HepG2 (cell line): ENCODE measurements at regions not wholly inside any gene's neighbourhood (a gene's known extent, or its start where the extent isn't known, plus 50 kb on each side); places are given as distances from the start of the nearest gene placed in this dataset.

Experiments used
- ARNT ChIP-seq: fragments of 450-650 bp; IDR thresholded peaks from 2 replicates; pipeline ENCODE4 v1.6.1; 2017
- ATRX ChIP-seq: sonication (generic); formaldehyde crosslinking; IDR thresholded peaks from 2 replicates; pipeline ENCODE4 v1.4.0; 2020; ENCODE audit warnings: missing genetic modification reagents, borderline replicate concordance
- BORCS8-MEF2B ChIP-seq: sonication (generic); formaldehyde crosslinking; IDR thresholded peaks from 2 replicates; pipeline ENCODE4 v1.8.0; 2022; ENCODE audit warnings: mild to moderate bottlenecking, missing genetic modification reagents
- CREB1 ChIP-seq, 2 experiments: fragments of 450-650 bp in 1 of 2; IDR thresholded peaks; 2 replicates each; pipeline ENCODE4 v1.6.1; 2016 to 2017; ENCODE audit warnings: control low read depth in 1 of 2, mild to moderate bottlenecking in 1 of 2, missing compliant biosample characterization in 1 of 2, missing genetic modification characterization in 1 of 2
- DNMT3B ChIP-seq: conservative IDR thresholded peaks from 2 replicates; pipeline ENCODE4 v1.6.1; 2016; ENCODE audit warnings: missing biosample characterization, control low read depth
- FOXP1 ChIP-seq, 2 experiments: fragments of 450-650 bp in 1 of 2; IDR thresholded peaks; 2 replicates each; pipeline ENCODE4 v1.6.1; 2017 to 2018; ENCODE audit warnings: antibody characterized with exemption in 1 of 2
- HNRNPL ChIP-seq: fragments of 200-400 bp; formaldehyde crosslinking; IDR thresholded peaks from 2 replicates; pipeline ENCODE4 v1.6.1; 2017; ENCODE audit warnings: mild to moderate bottlenecking, low read depth, low read length
- IRF9 ChIP-seq: sonication (generic); formaldehyde crosslinking; IDR thresholded peaks from 2 replicates; pipeline ENCODE4 v1.8.0; 2022; ENCODE audit warnings: missing genetic modification reagents, mild to moderate bottlenecking, borderline replicate concordance
- KMT2A ChIP-seq: sonication (generic); formaldehyde crosslinking; IDR thresholded peaks from 2 replicates; pipeline ENCODE4 v1.4.0; 2020; ENCODE audit warnings: missing genetic modification reagents
- MAZ ChIP-seq, 2 experiments: sonication (generic) in 1 of 2; formaldehyde crosslinking in 1 of 2; IDR thresholded peaks; 2 replicates each; pipeline versions ENCODE4 v1.5.0 to v1.6.1; 2012 to 2020; ENCODE audit warnings: low read depth in 2 of 2, mild to moderate bottlenecking in 2 of 2, borderline replicate concordance in 1 of 2, improper control_type of control experiment in 1 of 2, low read length in 1 of 2, missing genetic modification reagents in 1 of 2, moderate library complexity in 1 of 2
- MIXL1 ChIP-seq: IDR thresholded peaks from 2 replicates; pipeline ENCODE4 v1.6.1; 2016
- NR2F1 ChIP-seq, 2 experiments: fragments of 450-650 bp in 1 of 2; formaldehyde crosslinking in 1 of 2; IDR thresholded peaks; 2 replicates each; pipeline versions ENCODE4 v1.5.0 to v1.6.1; 2016 to 2020; ENCODE audit warnings: mild to moderate bottlenecking in 1 of 2, missing compliant biosample characterization in 1 of 2, missing genetic modification reagents in 1 of 2, moderate library complexity in 1 of 2
- PHB2 ChIP-seq: fragments of 450-650 bp; IDR thresholded peaks from 2 replicates; pipeline ENCODE4 v1.6.1; 2018; ENCODE audit not compliant: partially characterized antibody
- PREB ChIP-seq: sonication (generic); formaldehyde crosslinking; IDR thresholded peaks from 2 replicates; pipeline ENCODE4 v1.4.0; 2020; ENCODE audit warnings: missing genetic modification reagents
- TCF7 ChIP-seq: sonication (generic); IDR thresholded peaks from 2 replicates; pipeline ENCODE4 v1.6.1; 2016; ENCODE audit warnings: antibody characterized with exemption, low read depth
- THAP11 ChIP-seq: IDR thresholded peaks from 2 replicates; pipeline ENCODE4 v1.6.1; 2016; ENCODE audit warnings: missing biosample characterization, missing genetic modification reagents
- TRAFD1 ChIP-seq: sonication (generic); formaldehyde crosslinking; IDR thresholded peaks from 2 replicates; pipeline ENCODE4 v1.5.1; 2020; ENCODE audit warnings: missing genetic modification reagents, mild to moderate bottlenecking, borderline replicate concordance
- ZBTB20 ChIP-seq: sonication (generic); formaldehyde crosslinking; IDR thresholded peaks from 2 replicates; pipeline ENCODE4 v1.8.1; 2023; ENCODE audit warnings: missing genetic modification reagents, low read depth, mild to moderate bottlenecking, borderline replicate concordance
- ZBTB8A ChIP-seq: sonication (generic); formaldehyde crosslinking; IDR thresholded peaks from 2 replicates; pipeline ENCODE4 v1.4.0; 2020; ENCODE audit warnings: mild to moderate bottlenecking, low read depth, missing genetic modification reagents, borderline replicate concordance
- ZNF207 ChIP-seq: fragments of 450-650 bp; IDR thresholded peaks from 2 replicates; pipeline ENCODE4 v1.6.1; 2016; ENCODE audit warnings: antibody characterized with exemption, borderline replicate concordance
- ZNF232 ChIP-seq: sonication (generic); formaldehyde crosslinking; IDR thresholded peaks from 2 replicates; pipeline ENCODE4 v1.4.0; 2020; ENCODE audit warnings: missing genetic modification reagents, borderline replicate concordance
- ZNF282 ChIP-seq: fragments of 450-650 bp; IDR thresholded peaks from 2 replicates; pipeline ENCODE4 v1.6.1; 2018; ENCODE audit not compliant: partially characterized antibody
- ZNF451 ChIP-seq: sonication (generic); formaldehyde crosslinking; IDR thresholded peaks from 2 replicates; pipeline ENCODE4 v1.5.0; 2020; ENCODE audit warnings: mild to moderate bottlenecking, missing genetic modification reagents
- ZNF577 ChIP-seq: sonication (generic); formaldehyde crosslinking; IDR thresholded peaks from 2 replicates; pipeline ENCODE4 v1.4.0; 2020; ENCODE audit warnings: mild to moderate bottlenecking, low read depth, missing genetic modification reagents, borderline replicate concordance
- ZNF691 ChIP-seq: sonication (generic); formaldehyde crosslinking; IDR thresholded peaks from 2 replicates; pipeline ENCODE4 v1.4.0; 2020; ENCODE audit warnings: missing genetic modification reagents, low read depth, mild to moderate bottlenecking, borderline replicate concordance

GRCh38 chr16:86951041-86951822, 366.0 kb downstream of the C16orf95 start (continued):
- no peak for TF ChIP-seq IRF9 (CRISPR knock-in tag)
- TF ChIP-seq DNMT3B (CRISPR knock-in tag), result no peak
- no peak for TF ChIP-seq ZNF691 (CRISPR knock-in tag)
- no peak for TF ChIP-seq ZNF232
- TF ChIP-seq PREB (CRISPR knock-in tag), result no peak
- TF ChIP-seq ZNF207, result 0 out of 2 replicates have a peak, but pooled peaks have one; percentile 14
- TF ChIP-seq ZNF577 (CRISPR knock-in tag), result no peak
- no peak for TF ChIP-seq NR2F1 (CRISPR knock-in tag; IDR thresholded peaks at IDR 0.05)
- no peak for TF ChIP-seq ZBTB20 (CRISPR knock-in tag)
- no peak for TF ChIP-seq ATRX (CRISPR knock-in tag)
- TF ChIP-seq FOXP1 (IDR thresholded peaks at IDR 0.05), result peak; percentile 64; the same call in 1 of the 2 replicates
- no peak for TF ChIP-seq FOXP1 (CRISPR knock-in tag; IDR thresholded peaks at IDR 0.05)
- TF ChIP-seq TCF7, result no peak
- no peak for TF ChIP-seq KMT2A
- no peak for TF ChIP-seq BORCS8-MEF2B (CRISPR knock-in tag)
- TF ChIP-seq ZNF282, result peak; percentile 82
- TF ChIP-seq CREB1 (IDR thresholded peaks at IDR 0.05), result peak; percentile 99
- TF ChIP-seq CREB1 (CRISPR knock-in tag; IDR thresholded peaks at IDR 0.05), result no peak
- no peak for TF ChIP-seq TRAFD1 (CRISPR knock-in tag)
- TF ChIP-seq MAZ (IDR thresholded peaks at IDR 0.05; ENCODE audit: borderline replicate concordance, low read depth, low read length), result no peak
- TF ChIP-seq MAZ (CRISPR knock-in tag; IDR thresholded peaks at IDR 0.05; ENCODE audit: low read depth), result no peak
- 0 out of 2 replicates have a peak, but pooled peaks have one; percentile 55 for TF ChIP-seq ARNT
- peak; percentile 68 for TF ChIP-seq PHB2
- no peak for TF ChIP-seq MIXL1 (CRISPR knock-in tag)
- no peak for TF ChIP-seq ZBTB8A
- no peak for TF ChIP-seq THAP11 (CRISPR knock-in tag)
- TF ChIP-seq ZNF451 (CRISPR knock-in tag), result no peak
- no peak for TF ChIP-seq HNRNPL
- TF ChIP-seq, all 625 proteins: peak for 15
